Testis (tissue), 2 donors: ENCODE measurements at regions not wholly inside any gene's neighbourhood (a gene's known extent, or its start where the extent isn't known, plus 50 kb on each side); places are given as distances from the start of the nearest gene placed in this dataset.

ENCODE experiments used
- DNase-seq: peaks from one replicate; pipeline ENCODE4 v3.0.0-alpha.2; 2019
- H3K27ac ChIP-seq, 2 donors: fragments of 200-600 bp; sonication (generic); one replicate each; pipeline ENCODE4 v1.5.1; 2019
- H3K27me3 ChIP-seq: fragments of 200-600 bp; sonication (generic); one replicate; pipeline ENCODE4 v1.5.1; 2019
- H3K36me3 ChIP-seq: fragments of 200-600 bp; sonication (generic); one replicate; pipeline ENCODE4 v1.5.1; 2017; ENCODE audit warnings: low read depth; ENCODE audit errors: missing control alignments
- H3K4me1 ChIP-seq: fragments of 200-600 bp; sonication (generic); one replicate; pipeline ENCODE4 v1.5.1; 2019
- H3K4me3 ChIP-seq, 2 donors: fragments of 200-600 bp; sonication (generic); one replicate each; pipeline ENCODE4 v1.5.1; 2017 to 2019
- H3K9me3 ChIP-seq: fragments of 200-600 bp; sonication (generic); one replicate; pipeline ENCODE4 v1.5.1; 2017
- POLR2A ChIP-seq: fragments of 450-650 bp; IDR thresholded peaks from one replicate; pipeline ENCODE4 v1.6.1; 2017; ENCODE audit warnings: antibody characterized with exemption, mild to moderate bottlenecking, moderate library complexity
- WGBS, 2 donors: methylation state at CpG; one replicate each; pipeline ENCODE4 v1.1.5; 2018; 5-methylcytosine and 5-hydroxymethylcytosine counted together
- intact Hi-C: fragments of 100-400 bp; cut with DNase I; formaldehyde crosslinking; loops from one replicate; pipeline ENCODE4 v1.15.1; 2023; ENCODE audit warnings: low total_unique reads
- TF ChIP-seq, protein P1 (sequence below), 3 experiments: fragments of 450-650 bp in 2 of 3; fragments of 200-600 bp in 1 of 3; sonication (generic) in 1 of 3; IDR thresholded peaks; one replicate each; pipeline ENCODE4 v1.5.1; 2016 to 2019; ENCODE audit warnings: antibody characterized with exemption in 3 of 3, mild to moderate bottlenecking in 2 of 3, moderate library complexity in 1 of 3

- H3K4me1 ChIP-seq: no peaks in the 10 kb centered on the region
- intact Hi-C loops: no loop called here
- TF ChIP-seq, protein P1, sequence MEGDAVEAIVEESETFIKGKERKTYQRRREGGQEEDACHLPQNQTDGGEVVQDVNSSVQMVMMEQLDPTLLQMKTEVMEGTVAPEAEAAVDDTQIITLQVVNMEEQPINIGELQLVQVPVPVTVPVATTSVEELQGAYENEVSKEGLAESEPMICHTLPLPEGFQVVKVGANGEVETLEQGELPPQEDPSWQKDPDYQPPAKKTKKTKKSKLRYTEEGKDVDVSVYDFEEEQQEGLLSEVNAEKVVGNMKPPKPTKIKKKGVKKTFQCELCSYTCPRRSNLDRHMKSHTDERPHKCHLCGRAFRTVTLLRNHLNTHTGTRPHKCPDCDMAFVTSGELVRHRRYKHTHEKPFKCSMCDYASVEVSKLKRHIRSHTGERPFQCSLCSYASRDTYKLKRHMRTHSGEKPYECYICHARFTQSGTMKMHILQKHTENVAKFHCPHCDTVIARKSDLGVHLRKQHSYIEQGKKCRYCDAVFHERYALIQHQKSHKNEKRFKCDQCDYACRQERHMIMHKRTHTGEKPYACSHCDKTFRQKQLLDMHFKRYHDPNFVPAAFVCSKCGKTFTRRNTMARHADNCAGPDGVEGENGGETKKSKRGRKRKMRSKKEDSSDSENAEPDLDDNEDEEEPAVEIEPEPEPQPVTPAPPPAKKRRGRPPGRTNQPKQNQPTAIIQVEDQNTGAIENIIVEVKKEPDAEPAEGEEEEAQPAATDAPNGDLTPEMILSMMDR (IDR thresholded peaks at IDR 0.05): no peak
- no peak for TF ChIP-seq POLR2A
- WGBS, 2 donors: 87 to 93% methylated on average over 2 of the region's 2 CpGs
- H3K36me3 ChIP-seq: no peaks in the 10 kb centered on the region
- H3K27ac ChIP-seq: no peak overlapping the region
- H3K9me3 ChIP-seq: no peaks in the 10 kb centered on the region
- no peak for DNase-seq
- no peaks in the 10 kb centered on the region for H3K27me3 ChIP-seq
- H3K4me3 ChIP-seq: no peak overlapping the region
These were observed 306.7 kb upstream of the E2F7 start for GRCh38 chr12:77372026-77372425.

DNA sequence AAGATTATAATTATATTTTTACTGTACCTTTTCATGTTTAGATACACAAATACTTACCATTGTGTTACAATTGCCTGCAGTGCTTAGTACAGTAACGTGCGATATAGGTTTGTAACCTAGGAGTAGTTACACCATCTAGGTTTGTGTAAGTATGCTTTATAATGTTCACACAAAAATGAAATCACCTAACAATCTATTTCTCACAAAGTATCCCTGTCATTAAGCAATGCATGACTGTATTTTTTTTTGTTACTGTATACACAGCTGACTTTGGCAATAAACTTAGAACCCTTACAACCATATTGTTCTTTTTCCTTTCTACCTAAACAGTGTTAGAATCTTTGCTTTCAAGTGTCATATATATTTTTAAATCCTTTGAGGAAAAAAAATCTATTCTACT, 303.0 kb upstream of the E2F7 start:
- intact Hi-C loops: no loop called here
- H3K4me1 ChIP-seq: no peaks in the 10 kb centered on the region
- WGBS, 2 donors: 98% methylated on average over 2 of the region's 2 CpGs
- H3K9me3 ChIP-seq: no peaks in the 10 kb centered on the region
- no peaks in the 10 kb centered on the region for H3K27me3 ChIP-seq
- H3K36me3 ChIP-seq: no peaks in the 10 kb centered on the region
- no peak overlapping the region for H3K27ac ChIP-seq
- DNase-seq: no peak
- no peak for TF ChIP-seq POLR2A
- TF ChIP-seq, protein P1 (IDR thresholded peaks at IDR 0.05): no peak
- no peak overlapping the region for H3K4me3 ChIP-seq

GRCh38 chr12:77366616-77367015, 301.2 kb upstream of the E2F7 start:
- Histone ChIP-seq H3K27ac (no peak overlapping the region), H3K9me3 (no peaks in the 10 kb centered on the region), H3K27me3 (no peaks in the 10 kb centered on the region), H3K4me3 (no peak overlapping the region), H3K36me3 (no peaks in the 10 kb centered on the region), H3K4me1 (no peaks in the 10 kb centered on the region)
- DNase-seq: no peak
- TF ChIP-seq, protein P1 (IDR thresholded peaks at IDR 0.05): no peak
- no peak for TF ChIP-seq POLR2A
- intact Hi-C loops: no loop called here
- 96 to 97% methylated on average over 2 of the region's 2 CpGs for WGBS, 2 donors

DNA sequence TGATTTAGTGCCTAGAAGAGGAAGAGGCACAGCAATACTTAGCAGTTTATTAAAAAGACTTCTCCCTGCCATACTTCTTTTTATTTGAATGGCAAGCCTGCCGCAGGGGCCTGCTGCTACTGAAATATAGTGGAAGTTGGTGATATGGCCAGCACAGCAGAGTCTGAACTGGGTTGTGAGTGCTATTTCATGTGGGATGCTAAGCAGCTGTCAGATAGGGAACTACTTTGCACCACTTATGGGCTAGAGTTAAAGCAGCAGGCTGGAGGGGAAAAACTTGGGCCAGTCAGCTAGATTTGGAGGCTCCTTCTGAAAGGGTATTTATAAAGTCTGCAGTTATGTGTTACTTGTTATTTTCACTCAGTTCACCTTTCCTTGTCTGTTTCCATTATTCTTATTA, 299.0 kb upstream of the E2F7 start:
- no peak overlapping the region for H3K4me3 ChIP-seq
- no peaks in the 10 kb centered on the region for H3K36me3 ChIP-seq
- H3K27ac ChIP-seq: no peak overlapping the region
- no peak for DNase-seq
- H3K4me1 ChIP-seq: no peaks in the 10 kb centered on the region
- TF ChIP-seq, protein P1 (IDR thresholded peaks at IDR 0.05): no peak
- no peak for TF ChIP-seq POLR2A
- no peaks in the 10 kb centered on the region for H3K9me3 ChIP-seq
- WGBS, 2 donors: 79 to 88% methylated on average over 1 of the region's 1 CpG
- intact Hi-C loops: no loop called here
- H3K27me3 ChIP-seq: no peaks in the 10 kb centered on the region

DNA sequence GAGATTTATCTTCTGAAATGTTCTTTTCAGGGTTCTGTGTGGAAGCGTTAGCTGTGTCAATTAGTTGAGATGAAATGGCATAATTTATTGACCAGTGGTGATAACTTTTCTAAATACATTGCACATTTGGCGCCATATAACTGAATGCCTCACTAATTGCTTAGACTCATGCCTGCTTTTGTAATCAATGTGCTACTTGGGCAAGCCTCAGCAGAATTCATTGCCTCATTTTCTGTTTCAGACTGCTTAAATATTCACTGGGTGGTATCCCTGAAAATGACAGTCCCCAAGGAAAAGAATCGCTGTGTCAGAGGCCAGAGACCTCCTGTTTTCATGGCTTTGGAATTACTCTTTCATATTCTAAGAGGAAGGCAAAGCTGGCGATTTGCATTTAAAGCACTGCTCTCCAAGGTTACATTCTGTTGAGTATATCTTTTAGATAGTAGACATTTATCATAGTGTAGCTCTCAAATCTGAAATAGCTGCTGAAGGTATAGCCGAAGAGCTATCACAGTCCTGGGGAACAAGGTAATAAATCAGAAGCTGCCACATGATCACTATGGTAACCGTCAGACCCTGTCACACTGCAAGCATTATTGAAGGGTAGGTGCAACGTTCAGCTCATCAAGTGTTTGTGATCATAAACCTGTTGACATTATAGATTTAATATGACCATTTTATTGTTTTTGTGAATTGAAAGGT, 297.3 kb upstream of the E2F7 start:
- Histone ChIP-seq H3K36me3 (no peaks in the 10 kb centered on the region), H3K4me1 (no peaks in the 10 kb centered on the region), H3K4me3 (no peak overlapping the region), H3K27me3 (no peaks in the 10 kb centered on the region), H3K9me3 (no peaks in the 10 kb centered on the region), H3K27ac (no peak overlapping the region)
- no peak for TF ChIP-seq POLR2A
- TF ChIP-seq, protein P1 (IDR thresholded peaks at IDR 0.05): no peak
- intact Hi-C loops: no loop called here
- DNase-seq: no peak
- 54 to 61% methylated on average over 7 of the region's 7 CpGs for WGBS, 2 donors
